CD4-positive, alpha-beta T cell (primary cell): ENCODE measurements at regions not wholly inside any gene's neighbourhood (a gene's known extent, or its start where the extent isn't known, plus 50 kb on each side); places are given as distances from the start of the nearest gene placed in this dataset.

ENCODE experiments used
- ATAC-seq: fragments of 200-7000 bp; cut with Tn5 transposase; one replicate; pipeline ENCODE4 v1.10.0; 2022; ENCODE audit warnings: mild to moderate bottlenecking; ENCODE audit not compliant: poor library complexity
- CTCF ChIA-PET: fragments of 350-600 bp; sonication (Branson Sonifier 250); formaldehyde crosslinking; loops from one replicate; lab custom pipeline; 2021; ENCODE audit warnings: antibody characterized with exemption, inconsistent platforms; lab: Charles Lee
- POLR2A ChIA-PET: fragments of 350-600 bp; sonication (Branson Sonifier 250); formaldehyde crosslinking; loops from one replicate; lab custom pipeline; 2021; ENCODE audit warnings: antibody characterized with exemption, inconsistent platforms; lab: Charles Lee
- DNase-seq, 14 experiments: peaks; one replicate each; pipeline ENCODE4 v3.0.0-alpha.2; 2013 to 2020; ENCODE audit warnings: mixed read lengths in 2 of 14
- H3K27ac ChIP-seq, 2 donors: one replicate each; pipeline versions ENCODE4 v1.5.1 to v1.7.0; 2013; ENCODE audit warnings: low read length in 2 of 2, low read depth in 1 of 2, mild to moderate bottlenecking in 1 of 2
- H3K27me3 ChIP-seq, 2 experiments: 1 replicate in 1 of 2; 2 replicates in 1 of 2; pipeline versions ENCODE4 v1.6.1 to v1.7.0; 2013; ENCODE audit warnings: low read length in 2 of 2, control low read depth in 1 of 2, mild to moderate bottlenecking in 1 of 2, moderate library complexity in 1 of 2; ENCODE audit not compliant: insufficient read depth in 2 of 2, control insufficient read depth in 1 of 2
- H3K36me3 ChIP-seq: one replicate; pipeline ENCODE4 v1.6.1; 2013; ENCODE audit warnings: low read length, control low read depth; ENCODE audit not compliant: insufficient read depth
- H3K4me1 ChIP-seq: one replicate; pipeline ENCODE4 v1.6.1; 2013; ENCODE audit warnings: low read length, control low read depth; ENCODE audit not compliant: insufficient read depth
- H3K4me3 ChIP-seq: one replicate; pipeline ENCODE4 v1.5.1; 2013; ENCODE audit warnings: mild to moderate bottlenecking, low read length, moderate library complexity
- H3K9me3 ChIP-seq, 2 experiments: 1 replicate in 1 of 2; 2 replicates in 1 of 2; pipeline versions ENCODE4 v1.6.1 to v1.7.0; 2013; ENCODE audit warnings: low read length in 2 of 2, mild to moderate bottlenecking in 2 of 2, control low read depth in 1 of 2, moderate library complexity in 1 of 2; ENCODE audit not compliant: control insufficient read depth in 1 of 2, insufficient read depth in 1 of 2
- H3K27ac Mint-ChIP-seq: one replicate; pipeline ENCODE4 v1.8.0; 2020; ENCODE audit warnings: mixed read lengths
- H3K27me3 Mint-ChIP-seq: one replicate; pipeline ENCODE4 v1.8.0; 2021; ENCODE audit warnings: mixed read lengths
- H3K36me3 Mint-ChIP-seq: one replicate; pipeline ENCODE4 v1.8.0; 2021; ENCODE audit warnings: low read depth, mixed read lengths
- H3K4me1 Mint-ChIP-seq: one replicate; pipeline ENCODE4 v1.8.0; 2021; ENCODE audit warnings: low read depth, mixed read lengths
- H3K4me3 Mint-ChIP-seq: one replicate; pipeline ENCODE4 v1.8.0; 2020; ENCODE audit warnings: mild to moderate bottlenecking, mixed read lengths
- H3K9me3 Mint-ChIP-seq: one replicate; pipeline ENCODE4 v1.8.0; 2020; ENCODE audit warnings: mixed read lengths
- intact Hi-C, 2 experiments: fragments of 100-400 bp; cut with DNase I in 1 of 2; cut with micrococcal nuclease in 1 of 2; formaldehyde crosslinking; loops; one replicate each; pipeline versions ENCODE4 v1.15.1 to v1.9.0; 2023 to 2025; cut with DNase I, micrococcal nuclease
- TF ChIP-seq, protein P1 (sequence below): fragments of 200-600 bp; IDR thresholded peaks from one replicate; pipeline ENCODE4 v1.8.0; 2022; ENCODE audit warnings: antibody characterized with exemption, mild to moderate bottlenecking

DNA sequence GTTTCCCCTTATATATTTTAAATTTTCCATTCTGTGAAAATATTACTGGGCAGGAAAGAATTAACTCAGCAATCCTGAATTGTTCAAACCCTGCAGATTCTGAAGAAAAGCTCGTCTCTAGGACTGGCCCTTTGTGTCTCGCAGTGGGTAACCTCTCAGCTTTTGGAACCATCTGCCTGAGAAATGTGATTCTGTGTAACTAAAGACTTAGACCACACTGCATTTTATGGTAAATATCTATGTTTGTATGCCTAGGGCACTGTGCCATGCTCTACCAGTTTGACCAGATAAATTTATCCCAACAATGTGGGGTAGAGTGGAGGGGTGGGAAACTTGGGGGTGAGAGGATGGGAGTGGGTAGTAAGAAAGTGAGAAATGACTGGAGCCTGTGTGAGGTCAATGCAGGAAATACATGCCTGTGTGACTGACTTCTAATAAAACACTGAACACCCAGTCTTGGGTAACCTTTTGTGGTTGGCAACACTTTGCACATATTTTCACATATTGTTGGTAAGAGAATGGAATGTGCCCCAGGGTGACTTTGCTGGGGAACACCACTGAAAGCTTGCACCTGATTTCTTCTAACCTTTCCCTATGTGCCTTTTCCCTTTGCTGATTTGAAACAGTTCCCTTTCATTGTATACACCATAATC is 1181.9 kb downstream of the OLFM4 start:
- TF ChIP-seq, protein P1, sequence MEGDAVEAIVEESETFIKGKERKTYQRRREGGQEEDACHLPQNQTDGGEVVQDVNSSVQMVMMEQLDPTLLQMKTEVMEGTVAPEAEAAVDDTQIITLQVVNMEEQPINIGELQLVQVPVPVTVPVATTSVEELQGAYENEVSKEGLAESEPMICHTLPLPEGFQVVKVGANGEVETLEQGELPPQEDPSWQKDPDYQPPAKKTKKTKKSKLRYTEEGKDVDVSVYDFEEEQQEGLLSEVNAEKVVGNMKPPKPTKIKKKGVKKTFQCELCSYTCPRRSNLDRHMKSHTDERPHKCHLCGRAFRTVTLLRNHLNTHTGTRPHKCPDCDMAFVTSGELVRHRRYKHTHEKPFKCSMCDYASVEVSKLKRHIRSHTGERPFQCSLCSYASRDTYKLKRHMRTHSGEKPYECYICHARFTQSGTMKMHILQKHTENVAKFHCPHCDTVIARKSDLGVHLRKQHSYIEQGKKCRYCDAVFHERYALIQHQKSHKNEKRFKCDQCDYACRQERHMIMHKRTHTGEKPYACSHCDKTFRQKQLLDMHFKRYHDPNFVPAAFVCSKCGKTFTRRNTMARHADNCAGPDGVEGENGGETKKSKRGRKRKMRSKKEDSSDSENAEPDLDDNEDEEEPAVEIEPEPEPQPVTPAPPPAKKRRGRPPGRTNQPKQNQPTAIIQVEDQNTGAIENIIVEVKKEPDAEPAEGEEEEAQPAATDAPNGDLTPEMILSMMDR = no peak
- no peak overlapping the region for H3K27ac Mint-ChIP-seq

DNA sequence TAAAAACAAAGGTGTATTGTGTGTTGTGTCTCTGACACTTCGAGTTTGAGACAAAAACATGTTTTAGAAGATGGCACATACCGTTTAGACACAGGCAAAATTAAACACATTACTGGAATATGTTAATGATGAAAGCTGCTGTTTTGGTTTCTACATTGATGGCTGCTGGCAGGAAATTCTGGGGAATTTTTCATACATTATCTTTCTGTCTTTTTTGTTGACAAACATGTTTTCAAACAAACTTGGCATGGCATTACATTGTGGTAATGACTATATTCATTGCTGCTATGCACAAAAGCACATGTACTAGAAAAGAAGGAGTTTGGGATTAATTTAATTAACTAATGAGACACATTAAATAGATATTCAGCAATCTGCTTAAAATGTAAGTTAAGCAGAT is 1187.6 kb downstream of the OLFM4 start:
- no peaks in the 10 kb centered on the region for H3K4me1 ChIP-seq
- no peak overlapping the region for H3K27ac Mint-ChIP-seq
- H3K36me3 Mint-ChIP-seq = no peaks in the 10 kb centered on the region
- CTCF ChIA-PET = no interaction called here
- H3K27ac ChIP-seq = no peak overlapping the region
- H3K27me3 Mint-ChIP-seq = no peaks in the 10 kb centered on the region
- intact Hi-C loops = no loop called here
- POLR2A ChIA-PET = no interaction called here
- H3K27me3 ChIP-seq = no peaks in the 10 kb centered on the region
- ATAC-seq (no peak), DNase-seq (no peak)
- no peak overlapping the region for H3K4me3 ChIP-seq
- peaks cover 8% of the 10 kb centered on the region for H3K9me3 Mint-ChIP-seq
- H3K4me3 Mint-ChIP-seq = no peak overlapping the region
- TF ChIP-seq, protein P1 = no peak
- peaks cover 0 to 10% of the 10 kb centered on the region in 2 experiments for H3K9me3 ChIP-seq
- H3K4me1 Mint-ChIP-seq = no peaks in the 10 kb centered on the region
- H3K36me3 ChIP-seq = no peaks in the 10 kb centered on the region

More for the DNA sequence above, 1181.9 kb downstream of the OLFM4 start:
- Histone ChIP-seq H3K27ac (no peak overlapping the region), H3K4me1 (no peaks in the 10 kb centered on the region), H3K36me3 (no peaks in the 10 kb centered on the region), H3K4me3 (no peak overlapping the region), H3K9me3 (no peaks in the 10 kb centered on the region), H3K27me3 (no peaks in the 10 kb centered on the region)
- Mint-ChIP-seq H3K4me1 (no peaks in the 10 kb centered on the region), H3K9me3 (peaks cover 9% of the 10 kb centered on the region), H3K36me3 (no peaks in the 10 kb centered on the region), H3K4me3 (no peak overlapping the region), H3K27me3 (no peaks in the 10 kb centered on the region)
- POLR2A ChIA-PET = no interaction called here
- DNase-seq = no peak
- intact Hi-C loops = no loop called here
- ATAC-seq = no peak
- CTCF ChIA-PET = no interaction called here

DNA sequence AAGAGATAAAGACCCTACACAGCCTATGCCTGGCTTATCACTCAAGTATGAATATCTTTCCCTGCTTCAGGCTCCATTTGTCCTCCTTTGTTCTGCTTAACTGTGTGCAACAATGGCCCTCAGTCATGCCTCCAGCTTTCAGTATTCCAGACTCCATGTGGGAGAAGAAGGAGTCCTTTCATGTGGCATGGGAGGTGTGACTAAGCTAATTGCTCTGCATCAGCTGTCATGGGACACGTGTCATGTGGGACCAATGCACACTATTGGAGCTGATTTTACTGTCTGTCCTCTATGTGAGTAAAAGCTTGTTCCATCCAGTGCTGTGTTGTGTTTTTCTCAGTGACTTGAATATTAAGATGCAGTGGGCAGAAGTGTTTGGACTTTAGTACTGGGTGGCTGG is 1198.3 kb downstream of the OLFM4 start:
- DNase-seq = no peak
- ChIA-PET CTCF (no interaction called here), POLR2A (no interaction called here)
- H3K9me3 ChIP-seq = peaks cover 0 to 5% of the 10 kb centered on the region in 2 experiments
- Mint-ChIP-seq H3K4me1 (no peaks in the 10 kb centered on the region), H3K4me3 (no peak overlapping the region), H3K9me3 (peaks cover 18% of the 10 kb centered on the region), H3K36me3 (no peaks in the 10 kb centered on the region), H3K27me3 (no peaks in the 10 kb centered on the region), H3K27ac (no peak overlapping the region)
- H3K4me1 ChIP-seq = no peaks in the 10 kb centered on the region
- no peak overlapping the region for H3K27ac ChIP-seq
- no peaks in the 10 kb centered on the region for H3K36me3 ChIP-seq
- H3K27me3 ChIP-seq = no peaks in the 10 kb centered on the region
- intact Hi-C loops = no loop called here
- no peak for ATAC-seq
- TF ChIP-seq, protein P1 = no peak
- H3K4me3 ChIP-seq = no peak overlapping the region
